B cell (primary cell): ENCODE measurements at regions not wholly inside any gene's neighbourhood (a gene's known extent, or its start where the extent isn't known, plus 50 kb on each side); places are given as distances from the start of the nearest gene placed in this dataset.

Experiments used
- EZH2 ChIP-seq: IDR thresholded peaks from 2 replicates; pipeline ENCODE4 v1.6.1; 2012; ENCODE audit warnings: borderline replicate concordance, low read depth, mild to moderate bottlenecking, moderate library complexity, low read length; ENCODE audit not compliant: insufficient read depth, poor library complexity, severe bottlenecking
- TF ChIP-seq, protein P1 (sequence below): fragments of 200-600 bp; IDR thresholded peaks from one replicate; pipeline ENCODE4 v1.8.0; 2022; ENCODE audit warnings: antibody characterized with exemption, mild to moderate bottlenecking

DNA sequence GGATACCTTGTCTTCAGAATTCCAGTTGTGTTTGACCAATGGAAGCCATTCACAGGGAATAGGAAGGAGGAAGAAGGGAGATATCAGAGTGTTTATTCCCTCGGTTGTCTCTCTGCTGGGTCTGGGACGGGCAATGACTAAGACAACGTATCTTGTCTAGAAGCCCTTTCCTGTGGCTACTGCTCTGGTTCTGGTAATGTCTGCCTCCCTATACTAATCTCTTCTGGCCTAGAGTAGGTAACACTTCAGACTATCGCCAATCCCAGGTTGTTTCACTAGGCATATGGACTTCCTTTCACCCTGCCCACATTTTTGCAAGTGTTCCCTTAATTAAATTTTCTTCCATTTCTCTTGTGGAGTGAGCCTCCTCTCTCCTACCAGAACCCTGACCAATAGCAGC is 687.7 kb upstream of the TBX3 start:
- TF ChIP-seq, protein P1, sequence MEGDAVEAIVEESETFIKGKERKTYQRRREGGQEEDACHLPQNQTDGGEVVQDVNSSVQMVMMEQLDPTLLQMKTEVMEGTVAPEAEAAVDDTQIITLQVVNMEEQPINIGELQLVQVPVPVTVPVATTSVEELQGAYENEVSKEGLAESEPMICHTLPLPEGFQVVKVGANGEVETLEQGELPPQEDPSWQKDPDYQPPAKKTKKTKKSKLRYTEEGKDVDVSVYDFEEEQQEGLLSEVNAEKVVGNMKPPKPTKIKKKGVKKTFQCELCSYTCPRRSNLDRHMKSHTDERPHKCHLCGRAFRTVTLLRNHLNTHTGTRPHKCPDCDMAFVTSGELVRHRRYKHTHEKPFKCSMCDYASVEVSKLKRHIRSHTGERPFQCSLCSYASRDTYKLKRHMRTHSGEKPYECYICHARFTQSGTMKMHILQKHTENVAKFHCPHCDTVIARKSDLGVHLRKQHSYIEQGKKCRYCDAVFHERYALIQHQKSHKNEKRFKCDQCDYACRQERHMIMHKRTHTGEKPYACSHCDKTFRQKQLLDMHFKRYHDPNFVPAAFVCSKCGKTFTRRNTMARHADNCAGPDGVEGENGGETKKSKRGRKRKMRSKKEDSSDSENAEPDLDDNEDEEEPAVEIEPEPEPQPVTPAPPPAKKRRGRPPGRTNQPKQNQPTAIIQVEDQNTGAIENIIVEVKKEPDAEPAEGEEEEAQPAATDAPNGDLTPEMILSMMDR: no peak
- TF ChIP-seq EZH2: no peak
